ENCODE measurements at regions not wholly inside any gene's neighbourhood (a gene's known extent, or its start where the extent isn't known, plus 50 kb on each side); places are given as distances from the start of the nearest gene placed in this dataset.

GRCh38 chr4:178812866-178813265, 1370.6 kb upstream of the AGA start:
- H2BK15ac ChIP-seq (ENCODE audit: low read depth, low read length), result no peak overlapping the region
- H4K5ac ChIP-seq (ENCODE audit: low read depth, low read length), result no peak overlapping the region
- H3K14ac ChIP-seq (replicated peaks; ENCODE audit: low read depth, low read length), result no peak overlapping the region
- no peak overlapping the region for H2AK5ac ChIP-seq (ENCODE audit: low read depth, low read length)
- no peak overlapping the region for H3K4me2 ChIP-seq (ENCODE audit: low read depth, low read length)
- no TSS peak for BruUV-seq (replicated peaks)
- 79% methylated on average over 4 of the region's 17 CpGs; no CpG with 5 or more reads in 1 of the 2 experiments for WGBS, 2 experiments (ENCODE audit: extremely low coverage in 2 of 2, insufficient read length in 1 of 2)
- in situ Hi-C loops (cut with MboI; ENCODE audit: low sequenced_read_pairs) (no loop called here), dilution Hi-C loops (cut with HindIII; ENCODE audit: low sequenced_read_pairs, unreplicated experiment) (no loop called here), intact Hi-C loops (cut with micrococcal nuclease) (no loop called here)
- H3K9me3 ChIP-seq (ENCODE audit: control insufficient read depth, insufficient read depth, low read length), result peaks cover 7% of the 10 kb centered on the region
- H3K36me3 ChIP-seq (ENCODE audit: control insufficient read depth, insufficient read depth, low read length), result no peaks in the 10 kb centered on the region
- H3K9ac ChIP-seq (ENCODE audit: low read depth, low read length), result no peak overlapping the region
- no peak overlapping the region for H4K91ac ChIP-seq (ENCODE audit: insufficient read depth, low read depth, low read length)
- no peak overlapping the region for H2BK120ac ChIP-seq (ENCODE audit: low read depth, low read length)
- CTCF ChIA-PET, result no interaction called here
- H2AK9ac ChIP-seq (replicated peaks; ENCODE audit: low read depth, low read length, poor library complexity), result no peak overlapping the region
- no peaks in the 10 kb centered on the region for H3K9me1 ChIP-seq (ENCODE audit: insufficient read depth, low read length)
- ATAC-seq (ENCODE audit: low read depth) (no peak), DNase-seq (no peak)
- no peak overlapping the region for H3K23ac ChIP-seq (ENCODE audit: low read depth, low read length)
- H2BK20ac ChIP-seq (ENCODE audit: low read depth, low read length), result no peak overlapping the region
- H2AFZ ChIP-seq (replicated peaks; ENCODE audit: low read length, poor library complexity), result no peak overlapping the region
- no peaks in the 10 kb centered on the region for H3K4me1 ChIP-seq (ENCODE audit: control insufficient read depth, insufficient read depth, low read length)
- H2BK5ac ChIP-seq (ENCODE audit: low read depth, low read length, poor library complexity, severe bottlenecking), result no peak overlapping the region
- POLR2A ChIA-PET (ENCODE audit: unreplicated experiment), result no interaction called here
- no peak overlapping the region for H4K8ac ChIP-seq (ENCODE audit: low read depth in 2 of 2, low read length in 2 of 2)
- no peaks in the 10 kb centered on the region for H4K20me1 ChIP-seq (ENCODE audit: insufficient read depth, low read length)
- H3K56ac ChIP-seq (ENCODE audit: extremely low read depth, insufficient read depth, low read length), result no peak overlapping the region
- no peak overlapping the region for H3K4me3 ChIP-seq (ENCODE audit: insufficient read depth, low read depth, low read length)
- H3K79me1 ChIP-seq (ENCODE audit: low read depth in 1 of 2, low read length in 2 of 2), result no peaks in the 10 kb centered on the region
- H3K27me3 ChIP-seq (ENCODE audit: control insufficient read depth, insufficient read depth, low read length), result no peaks in the 10 kb centered on the region
- TF ChIP-seq BHLHE40 (IDR thresholded peaks at IDR 0.05; ENCODE audit: low read depth, low read length) (no peak), MAFK (IDR thresholded peaks at IDR 0.05; ENCODE audit: low read depth, low read length) (no peak), ELK1 (IDR thresholded peaks at IDR 0.05; ENCODE audit: borderline replicate concordance, low read depth, low read length) (no peak), SMC3 (IDR thresholded peaks at IDR 0.05; ENCODE audit: low read depth, low read length) (no peak), MAZ (IDR thresholded peaks at IDR 0.05; ENCODE audit: borderline replicate concordance, low read depth, low read length) (no peak), RAD21 (IDR thresholded peaks at IDR 0.05; ENCODE audit: low read length) (no peak), NFE2L2 (IDR thresholded peaks at IDR 0.05; ENCODE audit: low read depth, low read length) (no peak), CHD1 (IDR thresholded peaks at IDR 0.05; ENCODE audit: low read depth, low read length) (no peak), RFX5 (IDR thresholded peaks at IDR 0.05; ENCODE audit: low read depth, low read length) (no peak), MXI1 (IDR thresholded peaks at IDR 0.05; ENCODE audit: borderline replicate concordance, low read depth, low read length) (no peak), RCOR1 (IDR thresholded peaks at IDR 0.05; ENCODE audit: insufficient replicate concordance, low read length) (no peak), POLR2A (IDR thresholded peaks at IDR 0.05; ENCODE audit: low read depth, low read length) (no peak), CTCF (conservative IDR thresholded peaks at IDR 0.05; ENCODE audit: low read depth, low read length) (no peak), CEBPB (IDR thresholded peaks at IDR 0.05; ENCODE audit: low read depth, low read length) (no peak), USF2 (IDR thresholded peaks at IDR 0.05; ENCODE audit: low read depth, low read length) (no peak), FOS (IDR thresholded peaks at IDR 0.05; ENCODE audit: low read depth, low read length) (no peak)
- no peak overlapping the region for H3K18ac ChIP-seq (ENCODE audit: low read depth, low read length)
- no peak overlapping the region for H3K4ac ChIP-seq (ENCODE audit: low read depth, low read length)
- H3K27ac ChIP-seq (ENCODE audit: insufficient read depth, low read length), result no peak overlapping the region

Data from IMR-90 (cell line).